GM23248 (cell line): ENCODE measurements at regions not wholly inside any gene's neighbourhood (a gene's known extent, or its start where the extent isn't known, plus 50 kb on each side); places are given as distances from the start of the nearest gene placed in this dataset.

Experiments used
- DNase-seq: peaks from one replicate; pipeline ENCODE4 v3.0.0-alpha.2; 2015
- H2AFZ ChIP-seq: fragments of 200-600 bp; sonication (generic); 2 replicates; pipeline ENCODE4 v1.6.1; 2016; ENCODE audit warnings: antibody characterized with exemption
- H3F3A ChIP-seq: fragments of 200-600 bp; sonication (generic); 2 replicates; pipeline ENCODE4 v1.6.1; 2016; ENCODE audit warnings: mild to moderate bottlenecking, antibody characterized with exemption, mixed run types; ENCODE audit not compliant: insufficient read depth
- H3K27ac ChIP-seq: fragments of 200-600 bp; sonication (generic); 2 replicates; pipeline ENCODE4 v1.5.1; 2016; ENCODE audit warnings: mild to moderate bottlenecking
- H3K27me3 ChIP-seq: fragments of 200-600 bp; sonication (generic); replicated peaks from 2 replicates; pipeline ENCODE4 v1.6.1; 2016; ENCODE audit warnings: mild to moderate bottlenecking; ENCODE audit not compliant: insufficient read depth
- H3K36me3 ChIP-seq: fragments of 200-600 bp; sonication (generic); 2 replicates; pipeline ENCODE4 v1.6.1; 2016; ENCODE audit warnings: low read depth, mild to moderate bottlenecking
- H3K4me1 ChIP-seq: fragments of 200-600 bp; sonication (generic); 2 replicates; pipeline ENCODE4 v1.6.1; 2016; ENCODE audit warnings: mild to moderate bottlenecking; ENCODE audit not compliant: insufficient read depth
- H3K4me2 ChIP-seq: fragments of 200-600 bp; sonication (generic); one replicate; pipeline ENCODE4 v1.6.1; 2016; ENCODE audit warnings: mild to moderate bottlenecking; ENCODE audit not compliant: unreplicated experiment
- H3K4me3 ChIP-seq: fragments of 200-600 bp; sonication (generic); 2 replicates; pipeline ENCODE4 v1.5.1; 2016; ENCODE audit warnings: mild to moderate bottlenecking
- H3K79me2 ChIP-seq: fragments of 200-600 bp; sonication (generic); 2 replicates; pipeline ENCODE4 v1.6.1; 2016; ENCODE audit warnings: mild to moderate bottlenecking; ENCODE audit not compliant: insufficient read depth
- H3K9ac ChIP-seq: fragments of 200-600 bp; sonication (generic); 2 replicates; pipeline ENCODE4 v1.6.1; 2016; ENCODE audit warnings: mild to moderate bottlenecking
- H3K9me2 ChIP-seq: fragments of 200-600 bp; sonication (generic); 2 replicates; pipeline ENCODE4 v1.6.1; 2016; ENCODE audit warnings: mixed run types, mild to moderate bottlenecking, moderate library complexity; ENCODE audit not compliant: insufficient read depth
- H3K9me3 ChIP-seq: fragments of 200-600 bp; sonication (generic); one replicate; pipeline ENCODE4 v1.6.1; 2017; ENCODE audit warnings: low read depth
- H4K20me1 ChIP-seq: fragments of 200-600 bp; sonication (generic); 2 replicates; pipeline ENCODE4 v1.6.0; 2016; ENCODE audit not compliant: insufficient read depth
- EZH2 ChIP-seq: fragments of 200-600 bp; sonication (generic); IDR thresholded peaks from 2 replicates; pipeline ENCODE4 v1.6.1; 2018; ENCODE audit warnings: antibody characterized with exemption, mild to moderate bottlenecking; ENCODE audit not compliant: insufficient read depth, poor library complexity, severe bottlenecking
- EZH2phosphoT487 ChIP-seq: fragments of 200-600 bp; sonication (generic); IDR thresholded peaks from 2 replicates; pipeline ENCODE4 v1.6.1; 2018; ENCODE audit warnings: antibody characterized with exemption, moderate library complexity, mild to moderate bottlenecking, low read depth; ENCODE audit not compliant: insufficient read depth
- WGBS, 2 experiments: methylation state at CpG; one replicate each; pipeline ENCODE4 v1.1.6; 2015 to 2017; ENCODE audit warnings: low lambda C conversion rate in 2 of 2, low coverage in 1 of 2; ENCODE audit errors: missing lambda C conversion rate in 2 of 2; 5-methylcytosine and 5-hydroxymethylcytosine counted together
- in situ Hi-C: fragments of 300-500 bp; cut with MboI; formaldehyde crosslinking; loops from 2 replicates; pipeline ENCODE4 v1.15.0; 2020

DNA sequence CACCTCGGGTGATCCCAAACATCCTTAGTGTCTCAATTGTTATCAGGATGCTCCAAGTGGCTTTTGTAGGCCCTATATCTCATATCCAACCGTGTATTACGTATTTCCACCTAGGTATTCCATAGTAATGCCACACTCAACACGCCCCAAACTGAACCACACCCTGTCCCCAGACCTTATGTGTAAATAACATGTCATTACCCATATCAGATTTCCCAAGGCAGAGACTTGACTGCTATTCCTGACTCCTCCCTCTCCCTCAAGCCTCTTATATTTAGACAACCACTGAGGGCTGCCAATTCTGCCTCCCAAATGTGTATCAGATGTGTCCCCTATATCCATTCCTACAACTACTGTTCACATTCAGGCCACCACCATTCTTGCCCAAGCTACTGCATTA, 132.8 kb upstream of the NCAM1 start:
- Histone ChIP-seq H2AFZ (no peak overlapping the region), H3K36me3 (no peaks in the 10 kb centered on the region), H3K4me1 (no peaks in the 10 kb centered on the region), H3K27me3 (no peaks in the 10 kb centered on the region), H4K20me1 (no peaks in the 10 kb centered on the region), H3K27ac (no peak overlapping the region), H3K4me3 (no peak overlapping the region), H3K9me3 (no peaks in the 10 kb centered on the region), H3F3A (no peaks in the 10 kb centered on the region), H3K9me2 (no peaks in the 10 kb centered on the region), H3K79me2 (no peaks in the 10 kb centered on the region), H3K9ac (no peak overlapping the region), H3K4me2 (no peak overlapping the region)
- DNase-seq: no peak
- 22 to 36% methylated on average over 4 of the region's 4 CpGs for WGBS, 2 experiments
- in situ Hi-C loops: no loop called here
- no peak for TF ChIP-seq EZH2phosphoT487

DNA sequence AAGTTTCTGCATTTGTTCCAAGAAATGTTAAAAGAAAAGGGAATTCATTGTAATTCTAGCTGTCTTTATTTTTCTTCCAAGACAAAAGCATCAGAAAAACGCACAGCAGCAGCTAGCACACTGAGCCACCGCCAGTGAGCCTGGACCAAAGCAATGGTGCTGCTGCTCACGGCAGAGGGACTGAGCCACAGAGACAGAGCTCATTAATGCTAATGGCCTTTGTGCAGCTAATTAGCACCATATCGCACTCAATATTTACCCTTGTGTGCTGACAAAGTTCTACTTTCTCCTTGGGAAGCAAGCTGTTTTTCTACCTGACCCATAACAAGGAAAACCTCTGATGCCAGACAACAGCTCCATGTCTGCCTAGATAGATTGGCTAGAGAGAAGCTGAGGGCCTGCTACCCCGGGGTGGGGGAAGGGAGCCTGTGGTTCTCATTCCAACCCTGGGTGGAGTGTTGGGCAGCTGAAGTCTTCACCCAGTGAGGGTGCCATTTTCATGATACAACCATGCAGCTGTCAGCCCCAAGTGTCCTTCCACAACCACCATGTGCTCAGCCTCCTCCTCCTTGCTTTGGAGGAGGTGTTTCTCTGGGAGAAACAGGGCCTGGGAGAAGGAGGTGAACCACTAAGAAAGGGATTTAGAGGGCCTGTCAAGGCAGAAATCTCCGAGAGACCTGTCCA, 131.1 kb upstream of the NCAM1 start:
- Histone ChIP-seq H3K9me3 (no peaks in the 10 kb centered on the region), H3K9me2 (no peaks in the 10 kb centered on the region), H2AFZ (no peak overlapping the region), H3K36me3 (no peaks in the 10 kb centered on the region), H3F3A (no peaks in the 10 kb centered on the region), H3K4me3 (no peak overlapping the region), H3K4me1 (no peaks in the 10 kb centered on the region), H3K79me2 (no peaks in the 10 kb centered on the region), H3K9ac (no peak overlapping the region), H4K20me1 (no peaks in the 10 kb centered on the region), H3K4me2 (no peak overlapping the region), H3K27me3 (no peaks in the 10 kb centered on the region), H3K27ac (no peak overlapping the region)
- WGBS, 2 experiments: 21 to 25% methylated on average over 6 of the region's 6 CpGs
- no peak for TF ChIP-seq EZH2
- TF ChIP-seq EZH2phosphoT487: no peak
- in situ Hi-C loops: no loop called here
- no peak for DNase-seq

DNA sequence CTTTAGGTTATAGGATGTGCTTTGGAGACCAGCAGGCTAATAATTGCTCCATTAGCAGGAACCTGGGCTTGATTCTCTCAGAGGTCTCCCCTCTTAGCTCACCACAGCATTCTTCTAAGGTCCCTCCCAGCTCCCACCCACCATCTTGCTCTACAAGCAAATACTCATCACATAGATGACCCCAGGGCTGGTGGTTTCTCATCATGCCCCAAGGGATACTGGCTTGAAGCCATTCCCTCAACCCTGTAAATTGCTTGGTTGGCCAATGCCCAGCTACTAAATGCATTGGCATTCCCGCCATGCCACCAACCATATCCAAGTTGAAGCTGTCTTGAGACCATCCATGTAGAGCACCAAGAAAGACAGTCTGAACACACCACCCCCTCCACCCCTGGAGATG, 130.2 kb upstream of the NCAM1 start:
- in situ Hi-C loops: no loop called here
- 8 to 31% methylated on average over 1 of the region's 1 CpG for WGBS, 2 experiments
- Histone ChIP-seq H3K9ac (no peak overlapping the region), H3K4me3 (no peak overlapping the region), H3F3A (no peaks in the 10 kb centered on the region), H3K4me2 (no peak overlapping the region), H3K4me1 (no peaks in the 10 kb centered on the region), H3K27ac (no peak overlapping the region), H3K27me3 (no peaks in the 10 kb centered on the region), H3K36me3 (no peaks in the 10 kb centered on the region), H3K9me3 (no peaks in the 10 kb centered on the region), H4K20me1 (no peaks in the 10 kb centered on the region), H3K9me2 (no peaks in the 10 kb centered on the region), H2AFZ (no peak overlapping the region), H3K79me2 (no peaks in the 10 kb centered on the region)
- no peak for DNase-seq
- TF ChIP-seq EZH2phosphoT487 (no peak), EZH2 (no peak)

DNA sequence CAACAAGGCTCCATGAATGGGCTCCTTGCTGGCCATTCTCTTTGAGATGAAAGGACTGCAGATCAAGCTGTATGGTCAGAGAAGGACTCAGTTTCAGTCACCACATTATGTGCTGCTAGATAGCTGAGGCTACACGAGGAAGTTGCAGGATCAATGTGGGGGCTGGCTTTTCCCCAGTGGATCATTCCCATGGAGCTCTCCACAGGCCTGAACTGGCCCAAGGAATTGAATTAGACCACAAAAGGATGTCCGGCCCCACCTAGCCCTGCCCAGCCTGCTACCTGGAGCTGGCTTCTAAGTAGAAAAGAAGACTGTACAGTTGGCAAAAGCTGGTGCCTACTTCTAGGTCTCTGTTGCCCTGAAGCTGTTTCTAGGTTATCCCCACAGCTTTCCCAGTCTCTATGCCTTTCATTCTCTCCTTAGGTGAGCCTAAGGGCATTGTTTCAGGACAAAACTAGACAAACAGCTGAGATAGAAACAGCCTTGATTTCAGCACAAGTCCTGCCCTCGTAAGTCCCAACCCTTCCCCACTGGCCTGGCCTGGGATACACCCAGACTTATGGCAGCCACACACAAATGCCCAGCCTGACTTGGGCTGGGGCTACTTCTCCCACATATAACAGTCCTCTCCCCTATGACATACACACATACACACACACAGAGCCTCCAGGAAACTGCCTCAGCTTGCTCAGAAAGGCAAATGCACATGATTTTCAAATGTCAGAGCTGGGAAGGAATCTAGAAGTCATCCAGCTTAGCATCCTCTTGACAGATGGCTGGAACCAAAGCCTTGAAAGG, 129.1 kb upstream of the NCAM1 start:
- H3K27me3 ChIP-seq: no peaks in the 10 kb centered on the region
- no peak for TF ChIP-seq EZH2
- no peak for TF ChIP-seq EZH2phosphoT487
- H3K4me2 ChIP-seq: no peak overlapping the region
- no peaks in the 10 kb centered on the region for H3K4me1 ChIP-seq
- no peak overlapping the region for H2AFZ ChIP-seq
- no peaks in the 10 kb centered on the region for H3F3A ChIP-seq
- H3K79me2 ChIP-seq: no peaks in the 10 kb centered on the region
- no peaks in the 10 kb centered on the region for H4K20me1 ChIP-seq
- no peaks in the 10 kb centered on the region for H3K36me3 ChIP-seq
- H3K9me2 ChIP-seq: no peaks in the 10 kb centered on the region
- H3K4me3 ChIP-seq: no peak overlapping the region
- in situ Hi-C loops: no loop called here
- 31 to 34% methylated on average over 3 of the region's 3 CpGs for WGBS, 2 experiments
- H3K27ac ChIP-seq: no peak overlapping the region
- DNase-seq: no peak
- no peak overlapping the region for H3K9ac ChIP-seq
- no peaks in the 10 kb centered on the region for H3K9me3 ChIP-seq
